Aorta (tissue), 5 donors: ENCODE measurements at regions not wholly inside any gene's neighbourhood (a gene's known extent, or its start where the extent isn't known, plus 50 kb on each side); places are given as distances from the start of the nearest gene placed in this dataset.

ENCODE experiments used
- ATAC-seq: fragments of 200-7000 bp; cut with Tn5 transposase; one replicate; pipeline ENCODE4 v1.9.1; 2022; ENCODE audit warnings: moderate library complexity; ENCODE audit not compliant: low FRiP score
- DNase-seq, 2 donors: peaks; one replicate each; pipeline ENCODE4 v3.0.0-alpha.2; 2020
- H3K27ac ChIP-seq, 2 donors: one replicate each; pipeline ENCODE4 v1.5.1; 2013; ENCODE audit warnings: low read length in 2 of 2, mild to moderate bottlenecking in 2 of 2, moderate library complexity in 2 of 2, control low read depth in 1 of 2, inconsistent platforms in 1 of 2, low read depth in 1 of 2
- H3K27me3 ChIP-seq, 2 donors: one replicate each; pipeline ENCODE4 v1.6.1; 2013; ENCODE audit warnings: control low read depth in 1 of 2, low read length in 1 of 2, mild to moderate bottlenecking in 1 of 2, moderate library complexity in 1 of 2; ENCODE audit not compliant: insufficient read depth in 2 of 2, control insufficient read depth in 1 of 2
- H3K36me3 ChIP-seq, 2 donors: one replicate each; pipeline ENCODE4 v1.6.1; 2013; ENCODE audit warnings: control low read depth in 1 of 2, low read length in 1 of 2, mild to moderate bottlenecking in 1 of 2; ENCODE audit not compliant: insufficient read depth in 2 of 2, control insufficient read depth in 1 of 2
- H3K4me1 ChIP-seq, 2 donors: one replicate each; pipeline ENCODE4 v1.6.1; 2013; ENCODE audit warnings: low read length in 2 of 2, control low read depth in 1 of 2, mild to moderate bottlenecking in 1 of 2, moderate library complexity in 1 of 2; ENCODE audit not compliant: insufficient read depth in 2 of 2, control insufficient read depth in 1 of 2
- H3K4me3 ChIP-seq, 2 donors: one replicate each; pipeline ENCODE4 v1.5.1; 2013; ENCODE audit warnings: low read length in 2 of 2, control low read depth in 1 of 2, mild to moderate bottlenecking in 1 of 2
- H3K9me3 ChIP-seq: one replicate; pipeline ENCODE4 v1.6.1; 2013; ENCODE audit warnings: mild to moderate bottlenecking, low read length; ENCODE audit not compliant: control insufficient read depth
- WGBS, 2 donors: extraction: QIAGEN DNeasy Blood & Tissue Kit; methylation state at CpG; one replicate each; pipeline ENCODE4 v1.1.7; 2013; 5-methylcytosine and 5-hydroxymethylcytosine counted together
- intact Hi-C, 2 donors: fragments of 100-400 bp; cut with DNase I; formaldehyde crosslinking; loops; one replicate each; pipeline versions ENCODE4 v1.14.2 to v1.15.0; 2022
- donor health status: healthy with polysubstance abuse.
- donor health status: Bipolar disorder and iron deficiency.
- donor health status: DM: no; HTN: no; CAD: no.
- donor health status: DM: no; HTN: no; CAD: no.
- donor health status: DM: yes; HTN: yes; CAD: no.

GRCh38 chr22:22422629-22423112, 85.9 kb downstream of the ZNF280B start:
- H3K27ac ChIP-seq, result no peak overlapping the region
- no peaks in the 10 kb centered on the region for H3K27me3 ChIP-seq
- DNase-seq, result peak; percentile 74 to 82
- intact Hi-C loops, result no loop called here
- no peaks in the 10 kb centered on the region for H3K36me3 ChIP-seq
- H3K4me1 ChIP-seq, result no peaks in the 10 kb centered on the region
- H3K4me3 ChIP-seq, result no peak overlapping the region
- WGBS, 2 donors, result 1 to 2% methylated on average over 6 of the region's 6 CpGs
- ATAC-seq, result no peak
- H3K9me3 ChIP-seq, result no peaks in the 10 kb centered on the region

GRCh38 chr22:22423681-22424080, 84.9 kb downstream of the ZNF280B start:
- intact Hi-C loops, result no loop called here

GRCh38 chr22:22424210-22424800, 84.2 kb downstream of the ZNF280B start:
- DNase-seq (no peak), ATAC-seq (no peak)
- no peaks in the 10 kb centered on the region for H3K9me3 ChIP-seq
- WGBS, 2 donors, result 59 to 62% methylated on average over 13 of the region's 13 CpGs
- no peak overlapping the region for H3K4me3 ChIP-seq
- H3K27ac ChIP-seq, result no peak overlapping the region
- H3K36me3 ChIP-seq, result no peaks in the 10 kb centered on the region
- no peaks in the 10 kb centered on the region for H3K27me3 ChIP-seq
- intact Hi-C loops, result no loop called here
- no peaks in the 10 kb centered on the region for H3K4me1 ChIP-seq

More at GRCh38 chr22:22423681-22424080, 84.9 kb downstream of the ZNF280B start:
- 74% methylated on average over 3 of the region's 3 CpGs for WGBS, 2 donors
- no peaks in the 10 kb centered on the region for H3K36me3 ChIP-seq
- no peaks in the 10 kb centered on the region for H3K27me3 ChIP-seq
- ATAC-seq (no peak), DNase-seq (no peak)
- H3K4me3 ChIP-seq, result no peak overlapping the region
- H3K4me1 ChIP-seq, result no peaks in the 10 kb centered on the region
- no peak overlapping the region for H3K27ac ChIP-seq
- no peaks in the 10 kb centered on the region for H3K9me3 ChIP-seq

DNA sequence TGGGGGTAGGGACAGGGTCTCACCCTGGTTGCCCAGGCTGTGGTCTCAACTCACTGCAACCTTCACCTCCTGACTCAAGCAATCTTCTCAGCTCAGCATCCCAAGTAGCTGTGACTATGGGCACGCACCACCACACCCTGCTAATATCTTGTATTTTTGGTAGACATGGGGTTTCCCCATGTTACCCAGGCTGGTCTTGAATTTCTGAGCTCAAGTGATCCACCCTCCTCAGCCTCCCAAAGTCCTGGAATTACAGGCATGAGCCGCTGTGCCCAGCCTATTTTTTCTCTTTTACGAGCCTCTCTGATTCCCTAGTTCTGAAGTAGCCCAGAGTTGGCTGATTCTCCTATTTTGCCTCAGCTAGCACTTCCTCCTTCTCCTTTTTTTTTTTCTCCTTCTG, 83.6 kb downstream of the ZNF280B start:
- intact Hi-C loops, result no loop called here
- Histone ChIP-seq H3K4me1 (no peaks in the 10 kb centered on the region), H3K36me3 (no peaks in the 10 kb centered on the region), H3K4me3 (no peak overlapping the region), H3K9me3 (no peaks in the 10 kb centered on the region), H3K27ac (no peak overlapping the region), H3K27me3 (no peaks in the 10 kb centered on the region)
- 84 to 88% methylated on average over 3 of the region's 3 CpGs for WGBS, 2 donors
- DNase-seq (no peak), ATAC-seq (no peak)

DNA sequence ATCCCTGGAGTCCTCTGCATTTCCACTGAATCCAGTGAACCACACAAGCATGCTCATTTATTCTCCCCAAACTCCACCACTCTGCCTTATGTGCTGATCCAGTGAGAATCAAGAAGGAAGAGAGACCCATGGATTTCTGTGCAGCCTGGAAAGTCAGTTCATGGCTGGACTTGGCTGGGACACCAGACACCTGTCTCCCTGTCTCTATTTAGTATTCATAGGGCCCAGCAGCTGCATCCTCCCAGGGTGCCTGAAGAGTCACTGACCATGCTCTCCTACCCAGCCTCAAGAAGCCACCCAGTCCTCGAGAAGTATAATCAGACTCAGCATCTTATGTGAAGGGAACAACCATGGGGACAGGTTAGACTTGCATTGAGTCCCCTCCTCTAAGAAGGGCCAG, 83.2 kb downstream of the ZNF280B start:
- H3K36me3 ChIP-seq, result no peaks in the 10 kb centered on the region

GRCh38 chr22:22425783-22426624, 82.5 kb downstream of the ZNF280B start:
- Histone ChIP-seq H3K4me1 (no peaks in the 10 kb centered on the region), H3K27me3 (no peaks in the 10 kb centered on the region), H3K36me3 (no peaks in the 10 kb centered on the region), H3K9me3 (no peaks in the 10 kb centered on the region), H3K4me3 (no peak overlapping the region), H3K27ac (no peak overlapping the region)
- no peak for DNase-seq
- 58 to 59% methylated on average over 8 of the region's 8 CpGs for WGBS, 2 donors
- ATAC-seq, result no peak
- intact Hi-C loops, result no loop called here

More for the DNA sequence above, 83.2 kb downstream of the ZNF280B start:
- DNase-seq (no peak), ATAC-seq (no peak)
- Histone ChIP-seq H3K9me3 (no peaks in the 10 kb centered on the region), H3K27me3 (no peaks in the 10 kb centered on the region), H3K27ac (no peak overlapping the region), H3K4me3 (no peak overlapping the region), H3K4me1 (no peaks in the 10 kb centered on the region)
- intact Hi-C loops, result no loop called here
- 56 to 68% methylated on average over 1 of the region's 1 CpG for WGBS, 2 donors

GRCh38 chr22:22427542-22428065, 80.9 kb downstream of the ZNF280B start:
- no peaks in the 10 kb centered on the region for H3K9me3 ChIP-seq
- H3K27ac ChIP-seq, result no peak overlapping the region
- H3K36me3 ChIP-seq, result no peaks in the 10 kb centered on the region
- 81 to 90% methylated on average over 4 of the region's 4 CpGs for WGBS, 2 donors
- no peak overlapping the region for H3K4me3 ChIP-seq
- H3K4me1 ChIP-seq, result no peaks in the 10 kb centered on the region
- no peaks in the 10 kb centered on the region for H3K27me3 ChIP-seq
- no peak for DNase-seq
- no peak for ATAC-seq
- intact Hi-C loops, result no loop called here

DNA sequence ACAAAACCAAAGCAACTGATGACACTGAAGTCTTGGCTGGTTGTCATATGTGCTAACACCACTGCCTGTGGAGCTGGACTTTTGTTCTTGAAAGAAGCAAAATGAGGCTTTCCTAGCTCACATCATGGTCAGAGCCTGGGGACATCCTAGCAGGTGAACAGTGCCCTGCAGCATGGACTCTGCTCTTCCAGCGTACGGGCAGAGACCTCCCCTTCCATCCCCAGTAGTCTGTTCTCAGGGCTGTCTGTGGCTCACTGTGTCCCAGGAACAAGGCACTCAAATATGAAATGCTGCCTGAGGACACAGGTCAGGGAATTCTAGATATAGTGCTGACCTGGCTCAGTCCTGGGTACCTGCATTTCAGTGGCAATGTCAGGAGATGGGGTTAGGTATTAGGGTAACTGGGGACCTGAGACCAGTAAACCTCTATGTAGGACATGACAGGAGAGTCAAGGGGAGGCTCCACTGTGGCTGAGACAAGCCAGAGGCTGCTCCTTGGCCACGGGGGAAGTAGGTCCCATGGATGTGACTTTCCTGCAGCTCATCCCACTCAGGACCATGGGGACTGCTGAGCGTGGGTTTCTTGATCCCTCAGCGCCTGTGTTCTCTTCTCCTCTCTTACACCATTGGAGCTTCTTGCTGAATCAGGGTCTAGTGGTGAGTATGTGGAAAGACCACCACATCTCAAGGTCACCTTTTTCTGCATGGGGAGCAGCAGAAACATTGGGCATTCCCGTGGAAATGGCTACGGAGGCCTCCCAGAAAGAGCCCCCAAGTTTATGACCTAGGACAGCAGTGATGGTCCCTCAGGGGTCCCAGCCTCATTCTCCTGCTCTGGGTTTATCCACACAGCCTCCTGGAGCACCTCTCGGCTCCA, 80.1 kb downstream of the ZNF280B start:
- H3K4me3 ChIP-seq, result no peak overlapping the region
- H3K36me3 ChIP-seq, result no peaks in the 10 kb centered on the region
- DNase-seq (no peak), ATAC-seq (no peak)
- 74% methylated on average over 8 of the region's 8 CpGs for WGBS, 2 donors
- no peaks in the 10 kb centered on the region for H3K27me3 ChIP-seq
- H3K9me3 ChIP-seq, result no peaks in the 10 kb centered on the region
- H3K27ac ChIP-seq, result no peak overlapping the region
- no peaks in the 10 kb centered on the region for H3K4me1 ChIP-seq
- intact Hi-C loops, result no loop called here
